SW 1271 (cell line): ENCODE measurements at regions not wholly inside any gene's neighbourhood (a gene's known extent, or its start where the extent isn't known, plus 50 kb on each side); places are given as distances from the start of the nearest gene placed in this dataset.

Experiments
- DNase-seq, 2 experiments: peaks; one replicate each; lab custom pipeline; 2025; lab: John Stamatoyannopoulos, UW

GRCh38 chr2:221831051-221831450 lies 258.9 kb upstream of the EPHA4 start:
- DNase-seq, result no peak

GRCh38 chr2:221822416-221822815 lies 250.3 kb upstream of the EPHA4 start:
- DNase-seq, result no peak

DNA sequence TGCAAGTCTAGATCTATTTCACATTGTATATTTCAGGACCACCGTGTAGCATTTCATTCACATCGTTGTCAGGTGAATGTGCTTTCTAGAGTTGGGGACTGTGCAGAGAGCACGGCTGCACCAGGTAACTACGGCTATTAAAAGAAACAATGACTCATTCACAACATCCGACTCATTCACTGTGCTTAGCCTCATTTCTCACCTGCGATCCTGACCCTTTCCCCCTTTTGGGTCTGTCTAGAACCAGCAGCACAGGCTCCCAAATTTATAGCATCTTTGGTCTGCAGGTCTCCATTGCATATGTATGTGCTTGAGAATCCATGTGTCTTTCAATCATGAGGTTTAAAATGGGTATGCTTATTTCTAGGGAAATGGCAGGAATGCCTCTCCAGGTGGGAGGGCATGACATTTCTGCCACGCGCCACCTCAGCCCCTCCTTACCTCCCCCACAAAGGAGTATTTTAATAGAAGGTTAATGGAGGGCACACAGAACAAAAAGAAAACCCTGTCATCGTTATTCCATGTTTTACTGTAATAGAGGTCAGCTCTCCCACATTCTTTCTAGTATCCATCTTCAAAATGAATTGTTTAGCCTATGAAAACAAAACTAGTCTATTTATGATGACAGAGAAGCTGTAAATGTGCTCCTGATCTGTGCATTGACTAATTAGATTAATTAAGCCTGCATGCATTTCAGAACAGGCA lies 246.7 kb upstream of the EPHA4 start:
- no peak for DNase-seq

DNA sequence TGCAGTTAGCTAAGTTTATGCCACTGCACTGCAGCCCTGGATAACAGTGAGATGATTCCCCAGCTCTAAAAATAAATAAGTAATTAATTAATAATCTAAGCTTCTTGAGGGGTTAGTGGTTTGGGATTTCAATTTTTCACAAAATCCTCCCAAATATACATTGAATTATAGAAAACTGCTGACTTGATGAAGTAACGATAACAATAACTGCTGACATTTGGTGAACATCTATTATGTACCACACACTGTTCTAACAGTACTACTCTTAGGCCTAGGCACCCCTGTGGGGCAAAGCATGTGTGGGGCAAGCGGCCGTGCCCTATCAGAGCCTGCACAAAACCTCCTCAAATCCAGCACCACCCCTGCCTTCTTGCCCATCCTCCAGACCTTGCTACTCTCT lies 245.8 kb upstream of the EPHA4 start:
- DNase-seq, result no peak

DNA sequence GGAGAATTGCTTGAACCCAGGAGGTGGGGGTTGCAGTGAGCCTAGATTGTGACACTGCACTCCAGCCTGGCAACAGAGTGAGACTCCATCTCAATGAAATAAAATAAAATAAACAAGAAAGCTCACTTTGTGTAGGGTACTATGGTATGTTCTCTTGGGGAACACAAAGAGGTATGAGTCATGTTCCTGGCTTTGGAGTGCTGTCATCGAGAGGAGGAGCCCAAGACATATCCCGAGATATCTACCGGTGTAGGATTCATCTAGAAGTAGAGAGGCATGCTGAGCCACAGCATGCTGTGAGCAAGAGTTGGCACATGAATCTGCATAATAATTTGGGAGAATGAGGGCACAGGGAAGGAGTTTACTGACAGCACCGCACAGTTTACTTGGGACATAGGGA lies 244.9 kb upstream of the EPHA4 start:
- DNase-seq, result no peak

- no peak for DNase-seq
Observed at GRCh38 chr2:221816566-221816965, 244.5 kb upstream of the EPHA4 start.

DNA sequence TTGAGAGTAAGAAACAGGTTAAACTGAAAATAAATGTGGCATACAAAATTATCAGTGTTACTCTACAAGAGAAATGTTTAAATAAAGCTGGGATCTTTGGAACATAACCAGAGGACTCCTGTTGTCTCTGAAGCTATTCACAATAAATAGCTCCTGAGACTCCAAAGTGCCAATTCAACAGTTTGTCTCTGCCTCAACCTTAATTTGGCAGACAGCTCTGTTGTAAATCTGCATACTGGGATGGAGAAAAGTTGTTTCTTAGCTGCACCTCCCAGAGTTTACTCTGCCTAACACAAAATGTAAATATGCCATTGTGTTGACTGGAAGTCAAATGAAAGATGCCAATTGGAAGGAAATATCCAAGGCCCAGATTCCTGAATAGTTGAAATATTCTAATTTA lies 238.5 kb upstream of the EPHA4 start:
- DNase-seq, result no peak

DNA sequence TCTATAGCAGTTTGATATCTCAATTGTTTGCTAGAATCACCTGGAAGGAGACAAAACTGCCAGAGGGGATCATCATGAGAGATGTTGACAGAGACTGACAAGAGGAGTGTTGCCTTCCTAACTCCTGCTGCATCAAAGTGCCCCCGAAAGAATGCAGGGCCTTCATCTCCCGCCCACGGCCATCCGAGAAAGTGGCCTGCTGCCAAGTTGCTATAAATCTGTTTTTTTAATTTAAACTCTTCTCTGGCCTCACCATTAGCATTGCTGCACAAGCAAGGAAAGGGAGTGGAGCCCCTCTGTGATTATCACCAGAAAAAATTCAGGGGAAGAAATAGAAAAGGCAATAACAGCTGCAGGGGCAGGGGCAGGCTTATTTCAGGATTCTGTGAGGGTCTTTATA lies 238.1 kb upstream of the EPHA4 start:
- no peak for DNase-seq

GRCh38 chr2:221808488-221808887 lies 236.4 kb upstream of the EPHA4 start:
- no peak for DNase-seq

- no peak for DNase-seq
Observed at GRCh38 chr2:221807706-221808105, 235.6 kb upstream of the EPHA4 start.

GRCh38 chr2:221802089-221802488 lies 230.0 kb upstream of the EPHA4 start:
- DNase-seq, result no peak

GRCh38 chr2:221792971-221793521 lies 220.9 kb upstream of the EPHA4 start:
- DNase-seq, result no peak

- DNase-seq, result no peak
Observed at GRCh38 chr2:221791844-221792243, 219.7 kb upstream of the EPHA4 start.

- DNase-seq, result no peak
Observed at GRCh38 chr2:221787561-221787960, 215.5 kb upstream of the EPHA4 start.

DNA sequence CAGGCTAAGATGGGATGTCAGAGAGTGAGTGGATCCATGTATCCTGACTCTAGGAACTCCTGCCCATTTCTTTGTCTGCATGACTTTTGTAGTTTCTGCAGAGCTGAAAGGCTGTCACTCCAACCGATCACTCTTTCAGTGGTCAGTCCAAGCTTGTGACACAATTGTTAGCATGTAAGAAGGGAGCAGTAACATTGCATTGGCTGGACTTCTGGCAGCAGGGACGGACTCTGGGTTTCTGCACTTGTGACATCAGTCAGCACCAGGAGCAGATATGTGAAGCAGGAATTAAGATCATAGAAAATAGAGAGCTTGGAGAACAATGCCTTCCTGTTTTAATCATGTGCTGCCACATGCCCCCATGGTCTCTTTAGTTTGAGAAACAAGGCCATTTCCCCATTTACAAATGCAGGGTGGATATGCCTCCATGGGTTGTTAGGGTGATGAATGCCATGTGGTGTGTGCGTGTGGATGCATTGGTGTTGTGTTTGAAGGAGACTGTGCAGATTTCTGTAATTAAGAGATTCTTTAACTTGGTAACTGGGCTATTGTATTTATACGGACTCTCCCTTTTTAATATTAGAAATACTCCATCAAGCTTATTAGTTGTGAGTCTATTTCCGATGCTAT lies 214.3 kb upstream of the EPHA4 start:
- no peak for DNase-seq

GRCh38 chr2:221780281-221780688 lies 208.2 kb upstream of the EPHA4 start:
- no peak for DNase-seq

DNA sequence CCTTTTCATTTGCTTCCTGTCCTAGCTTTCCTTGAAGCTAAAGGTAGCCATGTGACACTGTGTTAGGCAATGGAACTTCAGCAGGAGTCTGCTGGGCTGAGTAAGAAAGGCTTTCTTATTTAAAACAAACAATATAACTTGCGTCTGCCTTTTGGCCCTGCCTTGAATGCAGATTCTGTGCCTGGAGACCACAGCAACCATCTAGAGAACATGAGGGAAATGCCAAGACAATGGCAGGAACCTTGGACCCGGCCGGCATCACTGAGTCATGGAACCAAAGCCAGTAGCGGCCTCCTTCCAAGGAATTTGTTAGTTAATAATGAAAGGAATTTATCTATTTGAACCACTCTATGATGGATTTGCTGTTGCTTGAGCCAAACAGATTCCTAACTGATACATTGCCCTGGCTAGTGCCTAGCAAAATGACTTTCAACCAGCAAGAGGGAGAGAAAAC lies 207.5 kb upstream of the EPHA4 start:
- DNase-seq, result no peak

GRCh38 chr2:221778025-221778424 lies 205.9 kb upstream of the EPHA4 start:
- no peak for DNase-seq

DNA sequence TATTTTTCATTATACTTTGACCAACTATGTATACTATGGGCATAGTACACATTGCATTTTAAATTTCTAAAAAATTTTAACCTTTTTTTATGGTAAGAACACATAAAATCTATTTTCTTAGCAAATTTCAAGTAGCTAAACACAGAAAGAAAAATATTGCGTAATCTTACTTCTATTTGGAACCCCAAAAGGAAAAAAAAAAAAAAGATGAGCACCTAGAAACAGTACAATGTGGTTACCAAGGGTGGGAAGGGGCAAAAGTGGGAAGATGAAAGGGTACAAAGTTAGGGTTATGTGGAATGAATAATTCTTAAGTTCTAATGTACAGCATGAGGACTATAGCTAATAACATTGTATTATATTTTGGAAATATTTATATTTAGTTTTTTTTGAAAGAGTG lies 205.0 kb upstream of the EPHA4 start:
- no peak for DNase-seq

DNA sequence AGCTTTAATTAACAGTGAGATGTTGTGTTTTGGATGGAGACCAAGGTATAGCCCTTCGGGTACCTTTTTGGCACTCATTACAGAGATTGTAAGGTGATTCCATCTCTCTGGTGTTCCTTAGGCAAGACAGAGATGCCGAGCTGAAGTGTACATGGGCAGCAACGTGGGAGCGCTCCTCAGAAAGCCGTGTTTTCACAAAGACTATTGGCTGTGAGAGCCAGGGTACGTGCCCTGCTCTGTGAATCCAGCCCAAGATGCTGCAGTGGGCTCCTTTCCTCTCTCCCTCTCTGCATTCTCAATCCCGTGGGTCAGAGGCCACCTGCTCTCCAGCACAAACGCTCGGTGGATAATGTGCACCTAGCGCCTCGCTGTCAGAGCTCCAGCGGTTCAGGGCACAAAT lies 203.0 kb upstream of the EPHA4 start:
- DNase-seq, result no peak

- DNase-seq, result no peak
Observed at GRCh38 chr2:221774136-221774535, 202.0 kb upstream of the EPHA4 start.

DNA sequence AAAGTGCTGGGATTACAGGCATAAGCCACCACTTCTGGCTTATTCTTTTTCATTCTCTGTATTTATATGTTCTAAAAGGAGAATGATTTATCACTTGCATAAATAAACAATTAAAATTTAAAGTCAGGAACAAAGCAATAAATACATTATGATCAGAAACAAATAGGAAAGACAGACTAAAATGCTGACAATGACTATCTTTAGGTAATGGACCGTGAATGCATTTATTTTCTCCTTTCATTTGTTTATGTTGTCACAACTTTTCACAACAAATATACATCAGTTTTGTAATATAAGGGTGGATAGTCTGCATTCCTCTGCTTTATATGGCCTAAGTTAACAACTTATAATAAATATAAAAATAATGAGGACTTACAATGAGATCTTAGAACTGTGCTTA lies 199.2 kb upstream of the EPHA4 start:
- no peak for DNase-seq

DNA sequence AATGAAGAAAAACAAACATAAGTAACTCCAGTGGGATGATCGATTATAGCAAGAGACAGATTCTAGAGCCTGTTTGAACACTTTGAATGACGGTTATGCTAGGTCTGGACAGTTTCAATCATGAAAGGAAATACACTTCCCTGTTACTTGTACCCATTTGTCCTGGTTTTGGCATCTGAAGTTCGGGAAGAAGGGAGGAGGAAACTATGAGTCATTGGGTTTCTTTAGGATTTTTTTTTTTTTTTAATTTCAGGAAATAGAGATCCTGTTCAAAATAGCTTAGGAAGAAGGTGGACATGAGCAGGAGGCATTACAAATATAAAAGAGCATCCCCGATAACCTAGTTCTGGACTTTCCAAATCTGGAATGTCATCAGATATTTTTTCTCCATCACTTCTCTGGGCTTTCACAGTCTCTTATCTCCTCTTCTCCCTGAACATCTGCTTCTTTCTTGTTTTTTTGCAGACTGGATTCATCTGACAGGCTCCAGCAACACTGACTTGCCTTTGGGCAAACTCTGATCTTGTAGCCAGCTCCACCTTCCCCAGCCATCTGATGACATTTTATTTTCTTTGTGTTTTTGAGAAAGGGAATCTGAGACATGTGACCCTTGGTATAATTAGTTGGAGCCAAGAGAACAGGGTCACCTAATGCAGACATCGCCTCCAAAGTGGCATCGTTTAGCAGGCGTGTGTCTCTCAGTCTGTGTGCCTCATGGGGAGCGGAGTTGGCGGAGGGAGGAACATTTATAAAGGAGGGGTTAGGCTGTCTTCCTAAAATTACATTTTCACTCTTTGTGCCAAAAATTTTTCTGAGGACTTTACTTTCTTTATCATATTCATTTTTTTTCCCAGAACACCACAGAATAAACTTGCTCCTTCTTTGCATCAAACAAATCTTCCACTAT lies 195.3 kb upstream of the EPHA4 start:
- no peak for DNase-seq
